ENCODE measurements at regions not wholly inside any gene's neighbourhood (a gene's known extent, or its start where the extent isn't known, plus 50 kb on each side); places are given as distances from the start of the nearest gene placed in this dataset.

DNA sequence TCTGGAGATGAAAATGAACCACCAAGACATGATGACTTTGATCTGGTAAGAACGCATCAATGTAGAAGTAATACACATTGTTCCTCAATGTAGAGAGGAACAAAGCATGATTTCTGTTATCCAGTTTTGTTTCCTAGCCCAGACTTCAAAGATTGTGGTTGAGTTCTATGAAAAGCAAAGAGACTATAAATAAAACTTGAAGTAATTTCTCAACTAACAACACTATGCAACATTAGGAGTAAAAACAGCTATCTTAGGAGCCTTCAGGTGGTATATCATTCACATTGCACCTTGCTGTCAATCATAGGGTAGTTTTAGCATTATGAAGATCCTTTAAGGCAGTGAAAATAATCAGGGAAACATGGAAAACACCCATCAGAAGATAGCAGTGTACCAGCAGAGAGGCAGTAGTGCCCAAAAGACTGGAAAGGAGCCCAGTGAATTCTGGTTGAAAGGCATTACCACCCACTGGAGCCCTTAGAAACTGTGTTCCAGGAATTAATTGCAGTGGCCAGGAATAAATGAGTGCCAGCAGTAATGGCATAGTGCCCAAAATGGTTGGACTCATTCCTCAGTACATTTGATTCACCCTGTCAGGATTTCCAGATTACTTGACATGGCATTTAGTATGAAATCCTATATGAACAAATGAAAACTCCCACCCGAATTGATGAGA is 300.7 kb upstream of the CXXC4 start:
- TF ChIP-seq, protein P1, sequence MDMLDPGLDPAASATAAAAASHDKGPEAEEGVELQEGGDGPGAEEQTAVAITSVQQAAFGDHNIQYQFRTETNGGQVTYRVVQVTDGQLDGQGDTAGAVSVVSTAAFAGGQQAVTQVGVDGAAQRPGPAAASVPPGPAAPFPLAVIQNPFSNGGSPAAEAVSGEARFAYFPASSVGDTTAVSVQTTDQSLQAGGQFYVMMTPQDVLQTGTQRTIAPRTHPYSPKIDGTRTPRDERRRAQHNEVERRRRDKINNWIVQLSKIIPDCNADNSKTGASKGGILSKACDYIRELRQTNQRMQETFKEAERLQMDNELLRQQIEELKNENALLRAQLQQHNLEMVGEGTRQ (IDR thresholded peaks at IDR 0.05): no peak
- TF ChIP-seq KDM5A (IDR thresholded peaks at IDR 0.05): no peak
- TF ChIP-seq, protein P2, sequence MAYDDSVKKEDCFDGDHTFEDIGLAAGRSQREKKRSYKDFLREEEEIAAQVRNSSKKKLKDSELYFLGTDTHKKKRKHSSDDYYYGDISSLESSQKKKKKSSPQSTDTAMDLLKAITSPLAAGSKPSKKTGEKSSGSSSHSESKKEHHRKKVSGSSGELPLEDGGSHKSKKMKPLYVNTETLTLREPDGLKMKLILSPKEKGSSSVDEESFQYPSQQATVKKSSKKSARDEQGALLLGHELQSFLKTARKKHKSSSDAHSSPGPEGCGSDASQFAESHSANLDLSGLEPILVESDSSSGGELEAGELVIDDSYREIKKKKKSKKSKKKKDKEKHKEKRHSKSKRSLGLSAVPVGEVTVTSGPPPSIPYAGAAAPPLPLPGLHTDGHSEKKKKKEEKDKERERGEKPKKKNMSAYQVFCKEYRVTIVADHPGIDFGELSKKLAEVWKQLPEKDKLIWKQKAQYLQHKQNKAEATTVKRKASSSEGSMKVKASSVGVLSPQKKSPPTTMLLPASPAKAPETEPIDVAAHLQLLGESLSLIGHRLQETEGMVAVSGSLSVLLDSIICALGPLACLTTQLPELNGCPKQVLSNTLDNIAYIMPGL (CRISPR knock-in tag; IDR thresholded peaks at IDR 0.05; ENCODE audit: borderline replicate concordance): no peak
- TF ChIP-seq, protein P3, sequence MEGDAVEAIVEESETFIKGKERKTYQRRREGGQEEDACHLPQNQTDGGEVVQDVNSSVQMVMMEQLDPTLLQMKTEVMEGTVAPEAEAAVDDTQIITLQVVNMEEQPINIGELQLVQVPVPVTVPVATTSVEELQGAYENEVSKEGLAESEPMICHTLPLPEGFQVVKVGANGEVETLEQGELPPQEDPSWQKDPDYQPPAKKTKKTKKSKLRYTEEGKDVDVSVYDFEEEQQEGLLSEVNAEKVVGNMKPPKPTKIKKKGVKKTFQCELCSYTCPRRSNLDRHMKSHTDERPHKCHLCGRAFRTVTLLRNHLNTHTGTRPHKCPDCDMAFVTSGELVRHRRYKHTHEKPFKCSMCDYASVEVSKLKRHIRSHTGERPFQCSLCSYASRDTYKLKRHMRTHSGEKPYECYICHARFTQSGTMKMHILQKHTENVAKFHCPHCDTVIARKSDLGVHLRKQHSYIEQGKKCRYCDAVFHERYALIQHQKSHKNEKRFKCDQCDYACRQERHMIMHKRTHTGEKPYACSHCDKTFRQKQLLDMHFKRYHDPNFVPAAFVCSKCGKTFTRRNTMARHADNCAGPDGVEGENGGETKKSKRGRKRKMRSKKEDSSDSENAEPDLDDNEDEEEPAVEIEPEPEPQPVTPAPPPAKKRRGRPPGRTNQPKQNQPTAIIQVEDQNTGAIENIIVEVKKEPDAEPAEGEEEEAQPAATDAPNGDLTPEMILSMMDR (IDR thresholded peaks at IDR 0.05): no peak
- TF ChIP-seq, protein P4, sequence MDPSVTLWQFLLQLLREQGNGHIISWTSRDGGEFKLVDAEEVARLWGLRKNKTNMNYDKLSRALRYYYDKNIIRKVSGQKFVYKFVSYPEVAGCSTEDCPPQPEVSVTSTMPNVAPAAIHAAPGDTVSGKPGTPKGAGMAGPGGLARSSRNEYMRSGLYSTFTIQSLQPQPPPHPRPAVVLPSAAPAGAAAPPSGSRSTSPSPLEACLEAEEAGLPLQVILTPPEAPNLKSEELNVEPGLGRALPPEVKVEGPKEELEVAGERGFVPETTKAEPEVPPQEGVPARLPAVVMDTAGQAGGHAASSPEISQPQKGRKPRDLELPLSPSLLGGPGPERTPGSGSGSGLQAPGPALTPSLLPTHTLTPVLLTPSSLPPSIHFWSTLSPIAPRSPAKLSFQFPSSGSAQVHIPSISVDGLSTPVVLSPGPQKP (IDR thresholded peaks at IDR 0.05; ENCODE audit: low read depth, low read length): no peak
- TF ChIP-seq EP300 (IDR thresholded peaks at IDR 0.05): no peak
- no peak for TF ChIP-seq TP53 (CRISPR knock-in tag; IDR thresholded peaks at IDR 0.05)

Data from A549 (cell line).